ENCODE measurements at regions not wholly inside any gene's neighbourhood (a gene's known extent, or its start where the extent isn't known, plus 50 kb on each side); places are given as distances from the start of the nearest gene placed in this dataset.

DNA sequence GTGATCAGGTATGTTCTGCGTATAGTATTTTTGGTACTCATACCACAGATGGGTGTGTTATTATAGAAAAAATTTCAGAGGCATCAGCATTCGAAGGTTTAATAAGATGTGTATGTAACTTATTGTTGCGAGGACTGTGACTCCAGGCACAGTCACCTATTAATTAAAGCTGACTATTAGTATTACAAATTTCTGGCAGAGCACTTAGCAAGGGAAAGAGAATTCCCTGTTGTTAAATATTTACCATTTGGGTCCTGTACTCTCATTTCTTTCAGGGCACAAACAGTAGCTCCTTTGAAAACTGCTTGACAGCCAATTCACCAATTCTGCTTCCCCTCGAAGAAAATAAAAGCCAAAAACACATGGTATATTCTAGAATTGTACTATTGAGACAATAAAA is 653.8 kb downstream of the ELAVL2 start:
- Histone ChIP-seq H3K27me3 (no peaks in the 10 kb centered on the region), H3K4me3 (ENCODE audit: low read depth, low read length) (no peak overlapping the region), H3K9me3 (no peaks in the 10 kb centered on the region), H3K4me1 (no peaks in the 10 kb centered on the region), H3K36me3 (no peaks in the 10 kb centered on the region)
- TF ChIP-seq, protein P1, sequence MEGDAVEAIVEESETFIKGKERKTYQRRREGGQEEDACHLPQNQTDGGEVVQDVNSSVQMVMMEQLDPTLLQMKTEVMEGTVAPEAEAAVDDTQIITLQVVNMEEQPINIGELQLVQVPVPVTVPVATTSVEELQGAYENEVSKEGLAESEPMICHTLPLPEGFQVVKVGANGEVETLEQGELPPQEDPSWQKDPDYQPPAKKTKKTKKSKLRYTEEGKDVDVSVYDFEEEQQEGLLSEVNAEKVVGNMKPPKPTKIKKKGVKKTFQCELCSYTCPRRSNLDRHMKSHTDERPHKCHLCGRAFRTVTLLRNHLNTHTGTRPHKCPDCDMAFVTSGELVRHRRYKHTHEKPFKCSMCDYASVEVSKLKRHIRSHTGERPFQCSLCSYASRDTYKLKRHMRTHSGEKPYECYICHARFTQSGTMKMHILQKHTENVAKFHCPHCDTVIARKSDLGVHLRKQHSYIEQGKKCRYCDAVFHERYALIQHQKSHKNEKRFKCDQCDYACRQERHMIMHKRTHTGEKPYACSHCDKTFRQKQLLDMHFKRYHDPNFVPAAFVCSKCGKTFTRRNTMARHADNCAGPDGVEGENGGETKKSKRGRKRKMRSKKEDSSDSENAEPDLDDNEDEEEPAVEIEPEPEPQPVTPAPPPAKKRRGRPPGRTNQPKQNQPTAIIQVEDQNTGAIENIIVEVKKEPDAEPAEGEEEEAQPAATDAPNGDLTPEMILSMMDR (IDR thresholded peaks at IDR 0.05; ENCODE audit: low read depth, low read length): no peak
- no peak for DNase-seq

DNA sequence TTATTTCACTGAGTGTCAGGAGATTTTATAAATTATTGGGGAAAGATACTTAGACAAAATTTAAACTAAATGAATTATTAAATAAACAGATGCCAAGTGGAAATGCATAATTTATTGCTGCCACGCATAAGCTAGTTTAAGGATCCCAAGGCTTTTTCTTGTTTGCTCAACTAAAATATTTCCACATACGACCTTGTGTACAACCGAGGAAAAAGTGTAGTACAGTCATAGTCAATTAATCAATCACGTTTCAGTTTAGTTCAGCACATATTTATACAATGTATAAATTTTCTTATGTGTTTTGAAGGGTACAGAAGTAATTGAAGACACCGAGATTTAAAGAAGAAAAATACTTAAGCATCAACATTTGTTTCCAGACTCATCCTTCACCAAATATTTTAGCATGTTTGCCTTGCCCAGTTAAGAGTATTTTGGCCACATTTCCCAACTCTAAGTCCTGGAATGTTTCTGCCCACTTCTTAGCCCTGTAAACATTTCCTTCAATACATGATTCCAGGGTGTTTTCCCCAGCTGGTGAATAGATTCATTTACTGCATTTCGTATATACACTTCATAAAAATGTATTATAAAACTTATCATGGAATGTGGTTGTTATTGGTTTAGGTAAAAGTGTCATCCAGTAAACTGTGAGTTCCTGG is 652.9 kb downstream of the ELAVL2 start:
- Histone ChIP-seq H3K9me3 (no peaks in the 10 kb centered on the region), H3K4me3 (ENCODE audit: low read depth, low read length) (no peak overlapping the region), H3K4me1 (no peaks in the 10 kb centered on the region), H3K27me3 (no peaks in the 10 kb centered on the region), H3K36me3 (no peaks in the 10 kb centered on the region)
- no peak for DNase-seq
- TF ChIP-seq, protein P1 (IDR thresholded peaks at IDR 0.05; ENCODE audit: low read depth, low read length): no peak

DNA sequence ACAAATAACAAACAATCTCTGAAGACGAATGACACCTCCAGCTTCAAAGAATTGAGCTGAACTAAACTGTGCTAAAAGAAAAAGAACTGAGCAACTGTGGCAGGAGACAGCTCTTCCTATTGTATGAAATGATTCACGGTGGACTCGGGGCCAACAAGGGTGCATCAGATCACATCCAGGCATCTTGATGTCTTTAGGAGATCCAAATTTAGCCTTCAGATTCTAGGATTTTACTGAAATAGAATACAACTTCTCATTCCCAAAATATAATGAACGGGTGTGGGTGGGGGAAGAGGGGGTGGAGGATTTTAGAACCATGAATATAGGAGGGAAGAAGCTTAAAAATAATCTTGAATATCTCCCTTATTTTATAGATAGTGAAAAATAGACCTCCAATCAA is 631.8 kb downstream of the ELAVL2 start:
- no peaks in the 10 kb centered on the region; the same call in 1 of the 2 replicates for H3K9me3 ChIP-seq
- TF ChIP-seq, protein P1 (IDR thresholded peaks at IDR 0.05; ENCODE audit: low read depth, low read length): no peak

DNA sequence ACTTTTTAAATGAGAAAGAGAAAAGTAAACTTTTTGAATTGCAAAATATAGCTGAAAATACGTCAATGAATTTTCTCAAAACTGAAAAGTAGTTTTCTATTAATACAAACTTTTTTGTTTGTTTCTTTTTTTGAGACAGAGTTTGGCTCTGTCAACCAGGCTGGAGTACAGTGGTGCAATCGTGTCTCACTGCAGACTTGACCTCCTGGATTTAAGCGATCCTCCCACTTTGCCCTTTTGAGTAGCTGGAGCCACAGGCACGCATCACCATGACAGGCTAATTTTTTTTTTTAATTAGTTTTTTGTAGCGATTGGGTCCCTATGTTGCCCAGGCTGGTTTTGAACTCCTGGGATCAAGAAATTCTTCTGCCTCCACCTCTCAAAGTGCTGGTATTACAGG is 610.4 kb downstream of the ELAVL2 start:
- no peaks in the 10 kb centered on the region for H3K36me3 ChIP-seq
- no peaks in the 10 kb centered on the region for H3K9me3 ChIP-seq
- TF ChIP-seq, protein P1 (IDR thresholded peaks at IDR 0.05; ENCODE audit: low read depth, low read length): no peak

More for the DNA sequence above, 631.8 kb downstream of the ELAVL2 start:
- H3K4me3 ChIP-seq (ENCODE audit: low read depth, low read length): no peak overlapping the region
- DNase-seq: no peak
- no peaks in the 10 kb centered on the region for H3K36me3 ChIP-seq
- no peaks in the 10 kb centered on the region for H3K4me1 ChIP-seq
- no peaks in the 10 kb centered on the region for H3K27me3 ChIP-seq

DNA sequence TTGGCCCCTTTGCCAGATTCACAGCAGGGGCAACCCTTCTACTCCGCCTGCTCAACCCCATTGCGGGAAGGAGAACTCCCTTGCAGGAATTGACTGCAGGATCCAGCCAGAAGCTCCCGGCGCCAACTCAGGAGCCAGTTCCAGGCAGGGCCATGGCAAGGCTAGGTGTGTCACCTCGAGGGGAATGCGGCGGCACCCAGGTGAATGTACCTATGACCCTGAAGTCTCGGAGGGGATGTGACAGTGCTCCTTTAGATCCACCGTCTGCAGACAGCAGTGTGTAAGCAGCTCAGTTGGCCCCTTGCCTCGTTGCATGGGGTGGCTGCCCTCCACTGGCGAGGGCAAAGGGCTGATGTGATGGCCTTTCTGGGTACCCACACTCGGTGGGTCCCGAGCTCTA is 606.6 kb downstream of the ELAVL2 start:
- Histone ChIP-seq H3K36me3 (no peaks in the 10 kb centered on the region), H3K4me1 (no peaks in the 10 kb centered on the region), H3K9me3 (peaks cover 2% of the 10 kb centered on the region; the same call in 1 of the 2 replicates), H3K4me3 (ENCODE audit: low read depth, low read length) (no peak overlapping the region), H3K27me3 (no peaks in the 10 kb centered on the region)
- TF ChIP-seq, protein P1 (IDR thresholded peaks at IDR 0.05; ENCODE audit: low read depth, low read length): no peak
- DNase-seq: no peak

More for the DNA sequence above, 610.4 kb downstream of the ELAVL2 start:
- H3K4me3 ChIP-seq (ENCODE audit: low read depth, low read length): no peak overlapping the region
- no peak for DNase-seq
- no peaks in the 10 kb centered on the region for H3K4me1 ChIP-seq
- H3K27me3 ChIP-seq: no peaks in the 10 kb centered on the region

DNA sequence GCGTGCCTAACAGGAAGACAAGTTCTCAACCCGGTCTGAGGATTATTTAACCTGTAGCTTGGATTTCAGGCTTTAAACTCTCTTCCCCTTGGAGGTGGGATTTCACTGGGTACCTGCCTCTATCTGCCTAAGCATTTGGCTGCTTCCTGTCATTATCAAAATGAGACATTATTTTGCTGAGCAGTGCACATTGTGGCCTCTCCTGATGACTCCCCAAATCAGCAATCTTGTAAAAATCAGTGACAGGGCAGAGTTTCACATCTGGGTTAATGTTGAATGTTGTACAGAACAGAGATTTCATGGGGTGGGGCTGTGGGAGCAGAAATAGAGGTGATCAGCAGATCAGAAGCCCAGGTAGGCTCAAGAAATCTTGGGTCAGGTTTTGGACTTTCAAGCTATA is 605.9 kb downstream of the ELAVL2 start:
- TF ChIP-seq, protein P1 (IDR thresholded peaks at IDR 0.05; ENCODE audit: low read depth, low read length): no peak
- Histone ChIP-seq H3K9me3 (peaks cover 2% of the 10 kb centered on the region; the same call in 1 of the 2 replicates), H3K27me3 (no peaks in the 10 kb centered on the region), H3K36me3 (no peaks in the 10 kb centered on the region), H3K4me1 (no peaks in the 10 kb centered on the region), H3K4me3 (ENCODE audit: low read depth, low read length) (no peak overlapping the region)
- DNase-seq: no peak
